GM19043 (cell line): ENCODE measurements at regions not wholly inside any gene's neighbourhood (a gene's known extent, or its start where the extent isn't known, plus 50 kb on each side); places are given as distances from the start of the nearest gene placed in this dataset.
"Not testable (repeated sequence)": the region's sequence is repeated elsewhere in the genome, so short reads cannot be mapped to it uniquely, and the experiment has no call there.

Experiments
- ATAC-seq: cut with Tn5 transposase; IDR thresholded peaks from one replicate; pipeline ENCODE4 v1.9.1; 2021; ENCODE audit warnings: low read depth; ENCODE audit not compliant: unreplicated experiment

DNA sequence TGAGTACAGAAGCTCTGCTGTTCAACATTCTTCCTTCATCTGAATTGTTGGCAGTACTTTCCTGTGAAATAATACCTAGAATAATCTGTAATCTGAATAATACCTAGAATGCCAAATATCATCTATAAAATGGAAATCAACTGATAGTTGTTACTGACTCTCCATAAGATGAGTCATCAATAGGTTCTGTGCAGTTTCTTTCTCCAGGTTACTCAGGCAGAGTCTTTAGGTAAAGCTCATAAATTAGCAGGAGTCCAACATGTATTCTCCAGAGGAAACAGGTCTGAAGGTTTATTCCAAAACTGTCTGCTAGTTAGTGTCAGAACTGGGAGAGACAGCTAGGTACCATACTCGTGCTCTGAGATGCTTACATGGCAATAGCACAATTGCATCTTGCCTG, 282.0 kb upstream of the MAP2 start:
- no peak for ATAC-seq

DNA sequence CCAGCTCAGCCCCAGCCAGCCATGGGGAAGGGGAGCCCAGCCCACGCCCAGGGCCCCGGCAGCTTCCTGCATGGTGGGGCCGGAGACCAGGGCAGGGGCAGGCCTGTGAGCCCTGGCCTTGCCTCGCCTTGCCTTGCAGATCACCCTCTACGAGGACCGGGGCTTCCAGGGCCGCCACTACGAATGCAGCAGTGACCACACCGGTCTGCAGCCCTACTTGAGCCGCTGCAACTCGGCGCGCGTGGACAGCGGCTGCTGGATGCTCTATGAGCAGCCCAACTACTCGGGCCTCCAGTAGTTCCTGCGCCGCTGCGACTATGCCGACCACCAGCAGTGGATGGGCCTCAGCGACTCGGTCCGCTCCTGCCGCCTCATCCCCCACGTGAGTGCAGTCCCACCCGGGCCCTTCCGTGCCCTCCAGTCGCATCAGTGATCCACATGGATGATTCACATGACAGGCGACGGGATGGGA, 278.6 kb upstream of the MAP2 start:
- ATAC-seq, result not testable (repeated sequence)

GRCh38 chr2:209145941-209146681, 277.7 kb upstream of the MAP2 start:
- ATAC-seq, result no peak

- no peak for ATAC-seq
Observed at GRCh38 chr2:209146682-209147320, 277.0 kb upstream of the MAP2 start.

DNA sequence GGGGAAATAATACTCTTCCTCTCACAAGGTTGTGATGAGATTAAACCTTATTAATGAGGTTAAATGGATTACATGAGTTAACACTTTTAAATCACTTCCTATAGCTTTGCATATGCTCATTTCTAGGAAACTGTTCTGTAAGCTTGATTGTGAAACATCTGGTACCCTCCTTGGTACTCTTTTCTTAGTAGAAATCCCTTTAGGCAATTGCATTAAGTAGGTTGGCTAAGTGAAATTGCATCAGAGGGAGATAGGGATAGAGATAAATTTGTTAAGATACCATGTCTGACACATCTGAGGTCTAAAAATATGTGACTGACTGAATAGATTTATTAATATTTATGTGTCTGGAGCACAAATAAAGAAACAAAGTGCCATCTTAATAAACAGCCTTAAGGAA, 275.9 kb upstream of the MAP2 start:
- ATAC-seq, result no peak

- no peak for ATAC-seq
Observed at GRCh38 chr2:209160800-209161588, 262.9 kb upstream of the MAP2 start.

DNA sequence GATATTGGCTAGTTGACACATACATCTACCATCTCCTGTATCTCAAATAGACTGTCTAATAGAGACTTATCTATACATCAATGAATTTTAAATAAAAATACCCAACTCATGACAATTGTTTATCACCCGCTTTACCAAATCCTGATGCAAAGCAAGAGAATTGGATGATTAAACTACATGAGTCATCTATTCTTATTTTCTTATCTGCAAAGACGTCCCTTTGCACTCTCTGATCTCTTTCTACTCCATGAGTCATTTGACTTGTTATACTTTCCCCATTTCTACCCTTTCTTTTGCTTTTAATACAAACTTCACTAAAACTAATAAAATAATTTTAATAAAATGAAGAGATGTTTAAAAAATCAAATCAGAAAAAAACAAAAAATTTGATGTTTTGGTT, 261.7 kb upstream of the MAP2 start:
- ATAC-seq, result no peak

- no peak for ATAC-seq
Observed at GRCh38 chr2:209181984-209182383, 241.9 kb upstream of the MAP2 start.

DNA sequence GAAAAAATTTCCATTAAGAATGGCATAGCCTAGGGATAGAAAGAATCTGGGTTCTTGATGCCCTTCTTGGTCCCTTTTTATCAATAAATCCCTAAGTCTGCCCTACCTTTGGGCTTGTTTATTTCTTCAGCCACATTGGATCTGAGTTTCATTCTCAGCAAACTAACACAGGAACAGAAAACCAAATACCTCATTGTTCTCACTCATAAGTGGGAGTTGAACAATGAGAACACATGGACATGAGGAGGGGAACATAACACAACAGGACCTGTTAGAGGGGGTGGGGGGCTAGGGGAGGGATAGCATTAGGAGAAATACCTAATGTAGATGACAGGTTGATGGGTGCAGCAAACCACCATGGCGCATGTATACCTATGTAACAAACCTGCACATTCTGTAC, 237.0 kb upstream of the MAP2 start:
- not testable (repeated sequence) for ATAC-seq

DNA sequence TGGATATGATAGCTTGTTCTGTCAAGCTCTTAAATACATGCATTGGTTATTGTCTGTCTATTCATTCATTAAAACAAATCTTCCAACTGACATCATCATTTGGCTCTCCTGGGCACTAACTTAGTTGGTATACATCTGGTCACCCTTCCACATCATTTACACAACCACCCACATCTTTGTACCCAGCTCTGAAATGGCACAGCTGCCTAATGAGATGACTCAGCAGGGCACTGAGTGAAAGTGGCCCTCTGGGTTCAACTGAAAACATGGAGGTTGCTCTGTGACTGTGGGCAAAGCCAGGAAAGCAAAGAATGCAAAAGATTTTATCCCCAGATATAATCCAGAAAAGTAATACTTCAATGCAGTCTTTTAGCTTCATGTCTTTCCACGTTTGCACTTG, 234.0 kb upstream of the MAP2 start:
- ATAC-seq, result no peak

GRCh38 chr2:209191139-209191538, 232.7 kb upstream of the MAP2 start:
- ATAC-seq, result no peak

- ATAC-seq, result no peak
Observed at GRCh38 chr2:209194717-209195116, 229.1 kb upstream of the MAP2 start.

DNA sequence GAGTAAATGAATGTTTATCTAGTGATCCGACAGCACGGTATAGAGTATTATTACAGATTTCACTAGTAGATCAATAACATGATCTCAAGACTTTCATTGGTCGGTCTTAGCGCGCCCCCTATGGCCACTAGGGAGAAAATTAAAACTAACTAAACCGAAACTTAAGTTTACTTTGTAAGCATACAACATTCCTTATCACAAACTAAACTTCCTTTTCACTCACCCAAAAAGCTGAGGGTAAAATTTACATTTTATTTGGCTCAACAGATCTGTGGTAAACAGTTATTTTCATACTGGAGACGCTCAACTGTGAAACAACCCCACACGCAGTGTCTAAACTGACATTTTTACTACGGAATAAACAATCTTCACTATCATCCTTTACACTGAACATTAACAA, 215.6 kb upstream of the MAP2 start:
- peak; percentile 61 for ATAC-seq

DNA sequence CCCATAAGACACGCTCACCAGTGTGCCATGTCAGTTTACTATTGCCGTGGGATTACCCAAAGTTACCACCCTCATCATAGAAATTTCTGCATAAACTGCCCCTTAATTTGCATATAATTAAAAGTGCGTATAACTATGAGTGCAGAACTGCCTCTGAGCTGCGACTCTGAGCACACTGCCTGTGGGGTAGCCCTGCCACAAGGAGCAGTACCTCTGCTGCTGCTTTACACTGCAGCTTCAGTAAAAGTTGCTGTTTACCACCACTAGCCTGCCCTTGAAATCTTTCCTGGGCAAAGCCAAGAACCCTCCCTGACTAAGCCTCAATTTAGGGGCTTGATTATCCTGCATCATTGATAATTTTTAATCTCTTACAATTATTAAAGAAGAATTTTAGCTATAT, 213.9 kb upstream of the MAP2 start:
- no peak for ATAC-seq

GRCh38 chr2:209230560-209230959, 193.3 kb upstream of the MAP2 start:
- no peak for ATAC-seq

- no peak for ATAC-seq
Observed at GRCh38 chr2:209236377-209236776, 187.5 kb upstream of the MAP2 start.

GRCh38 chr2:209238765-209239584, 184.9 kb upstream of the MAP2 start:
- ATAC-seq, result no peak

- ATAC-seq, result no peak
Observed at GRCh38 chr2:209239585-209239938, 184.3 kb upstream of the MAP2 start.

- ATAC-seq, result no peak
Observed at GRCh38 chr2:209240204-209240603, 183.6 kb upstream of the MAP2 start.

DNA sequence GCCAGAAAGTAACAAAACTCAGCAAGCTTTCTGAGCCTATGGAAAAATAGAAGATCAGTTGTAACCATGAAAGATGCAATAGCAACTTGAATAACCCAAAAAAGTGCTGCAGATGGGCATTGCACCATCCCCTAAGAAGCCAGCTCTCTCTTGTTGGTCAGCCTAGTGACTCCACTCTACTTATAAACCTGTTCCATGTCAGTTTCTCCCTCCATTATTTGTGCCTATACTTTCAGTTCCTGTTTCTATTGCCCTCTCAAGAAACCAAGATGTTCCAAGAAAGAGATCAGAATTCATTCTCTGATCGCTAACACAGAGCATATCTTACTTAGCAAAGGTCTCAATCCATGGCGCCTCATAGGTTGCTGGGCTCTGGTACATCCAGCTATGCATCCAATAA, 170.3 kb upstream of the MAP2 start:
- ATAC-seq, result no peak

DNA sequence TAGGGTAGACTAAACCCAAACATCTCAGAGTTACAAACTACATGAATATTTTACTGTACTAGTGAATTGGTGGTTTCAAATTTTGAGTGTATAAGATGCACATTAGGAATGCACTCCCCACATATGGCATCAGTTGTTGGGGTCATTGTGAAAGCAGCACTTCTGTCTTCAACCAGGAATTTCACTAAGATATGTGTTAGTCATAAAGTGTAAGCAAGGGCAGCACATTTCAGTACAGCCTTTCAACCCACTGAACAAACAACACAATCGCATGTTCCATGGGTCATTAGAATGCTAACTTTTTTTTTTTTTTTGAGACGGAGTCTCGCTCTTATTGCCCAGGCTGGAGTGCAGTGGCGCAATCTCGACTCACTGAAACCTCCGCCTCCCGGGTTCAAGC, 164.1 kb upstream of the MAP2 start:
- no peak for ATAC-seq
